ENCODE measurements at regions not wholly inside any gene's neighbourhood (a gene's known extent, or its start where the extent isn't known, plus 50 kb on each side); places are given as distances from the start of the nearest gene placed in this dataset.

GRCh38 chr12:30243426-30243825 lies 452.2 kb downstream of the IPO8 start:
- no peak for DNase-seq
- no peak overlapping the region for H3K4me3 ChIP-seq
- 60 to 69% methylated on average over 2 of the region's 2 CpGs for WGBS, 2 donors
- H3K4me1 ChIP-seq, result no peaks in the 10 kb centered on the region
- no peaks in the 10 kb centered on the region for H3K27me3 ChIP-seq
- H3K27ac ChIP-seq, result no peak overlapping the region
- H3K9me3 ChIP-seq, result peaks cover 0 to 2% (median 0%) of the 10 kb centered on the region in 4 donors
- H3K36me3 ChIP-seq, result no peaks in the 10 kb centered on the region
- intact Hi-C loops (cut with DNase I), result no loop called here
- TF ChIP-seq CTCF (IDR thresholded peaks at IDR 0.05) (no peak), POLR2AphosphoS5 (IDR thresholded peaks at IDR 0.05) (no peak), POLR2A (IDR thresholded peaks at IDR 0.05) (no peak), EP300 (IDR thresholded peaks at IDR 0.05) (no peak)

GRCh38 chr12:30219047-30219446 lies 435.3 kb upstream of the TMTC1 start:
- DNase-seq, result no peak
- no peaks in the 10 kb centered on the region for H3K9me3 ChIP-seq
- no peak for TF ChIP-seq POLR2AphosphoS5 (IDR thresholded peaks at IDR 0.05)
- no peak for TF ChIP-seq EP300 (IDR thresholded peaks at IDR 0.05)
- TF ChIP-seq POLR2A (IDR thresholded peaks at IDR 0.05), result no peak
- no peak for TF ChIP-seq CTCF (IDR thresholded peaks at IDR 0.05)
- H3K27me3 ChIP-seq, result no peaks in the 10 kb centered on the region
- H3K4me1 ChIP-seq, result no peaks in the 10 kb centered on the region
- no peak overlapping the region for H3K27ac ChIP-seq
- WGBS, 2 donors, result 69 to 75% methylated on average over 4 of the region's 4 CpGs
- intact Hi-C loops (cut with DNase I), result no loop called here
- H3K4me3 ChIP-seq, result no peak overlapping the region
- H3K36me3 ChIP-seq, result no peaks in the 10 kb centered on the region

- no peaks in the 10 kb centered on the region for H3K9me3 ChIP-seq
- H3K36me3 ChIP-seq, result no peaks in the 10 kb centered on the region
- no peak for DNase-seq
- TF ChIP-seq POLR2AphosphoS5 (IDR thresholded peaks at IDR 0.05), result no peak
- TF ChIP-seq CTCF (IDR thresholded peaks at IDR 0.05), result no peak
- TF ChIP-seq POLR2A (IDR thresholded peaks at IDR 0.05), result no peak
- no peak for TF ChIP-seq EP300 (IDR thresholded peaks at IDR 0.05)
- WGBS, 2 donors, result 90 to 91% methylated on average over 4 of the region's 4 CpGs
- H3K27me3 ChIP-seq, result no peaks in the 10 kb centered on the region
- no peak overlapping the region for H3K4me3 ChIP-seq
- no peak overlapping the region for H3K27ac ChIP-seq
- intact Hi-C loops (cut with DNase I), result no loop called here
- no peaks in the 10 kb centered on the region for H3K4me1 ChIP-seq
Observed at GRCh38 chr12:30218073-30218472, 434.3 kb upstream of the TMTC1 start.

GRCh38 chr12:30213166-30213565 lies 429.4 kb upstream of the TMTC1 start:
- H3K9me3 ChIP-seq, result no peaks in the 10 kb centered on the region
- WGBS, 2 donors, result 30 to 78% methylated on average over 1 of the region's 1 CpG
- intact Hi-C loops (cut with DNase I), result no loop called here

More at GRCh38 chr12:30213166-30213565, 429.4 kb upstream of the TMTC1 start:
- H3K4me3 ChIP-seq, result no peak overlapping the region
- H3K4me1 ChIP-seq, result no peaks in the 10 kb centered on the region
- no peak overlapping the region for H3K27ac ChIP-seq
- TF ChIP-seq CTCF (IDR thresholded peaks at IDR 0.05) (no peak), POLR2A (IDR thresholded peaks at IDR 0.05) (no peak), EP300 (IDR thresholded peaks at IDR 0.05) (no peak), POLR2AphosphoS5 (IDR thresholded peaks at IDR 0.05) (no peak)
- DNase-seq, result no peak
- no peaks in the 10 kb centered on the region for H3K36me3 ChIP-seq
- no peaks in the 10 kb centered on the region for H3K27me3 ChIP-seq

All from sigmoid colon (tissue), 6 donors.